SKM-1 treated with dmso at 0.1 percent for 144 hours (cell line): ENCODE measurements at regions not wholly inside any gene's neighbourhood (a gene's known extent, or its start where the extent isn't known, plus 50 kb on each side); places are given as distances from the start of the nearest gene placed in this dataset.
"Not testable (repeated sequence)": the region's sequence is repeated elsewhere in the genome, so short reads cannot be mapped to it uniquely, and the experiment has no call there.

Source experiments
- DNase-seq: peaks from one replicate; lab custom pipeline; 2025; ENCODE audit not compliant: unreplicated experiment; lab: John Stamatoyannopoulos, UW

DNA sequence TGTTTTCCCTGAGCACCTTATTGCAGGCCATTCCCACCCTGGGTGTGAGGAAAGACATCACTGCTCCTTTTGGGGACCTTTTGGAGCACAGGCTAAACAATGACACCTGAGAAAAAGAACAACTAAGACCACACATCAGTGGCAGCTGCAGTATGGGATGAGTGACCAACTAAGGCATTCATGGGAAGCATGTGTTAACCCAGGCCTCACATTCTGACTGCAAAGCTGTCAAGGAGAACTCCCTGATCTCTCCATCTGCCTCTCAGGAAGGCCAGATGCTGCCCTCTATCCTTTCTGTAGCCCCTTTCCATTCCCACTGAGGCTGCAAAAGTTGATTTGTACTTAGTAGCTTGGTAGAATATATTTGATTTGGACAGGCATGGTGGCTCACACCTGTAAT lies 130.5 kb upstream of the FOXN2 start:
- no peak for DNase-seq

DNA sequence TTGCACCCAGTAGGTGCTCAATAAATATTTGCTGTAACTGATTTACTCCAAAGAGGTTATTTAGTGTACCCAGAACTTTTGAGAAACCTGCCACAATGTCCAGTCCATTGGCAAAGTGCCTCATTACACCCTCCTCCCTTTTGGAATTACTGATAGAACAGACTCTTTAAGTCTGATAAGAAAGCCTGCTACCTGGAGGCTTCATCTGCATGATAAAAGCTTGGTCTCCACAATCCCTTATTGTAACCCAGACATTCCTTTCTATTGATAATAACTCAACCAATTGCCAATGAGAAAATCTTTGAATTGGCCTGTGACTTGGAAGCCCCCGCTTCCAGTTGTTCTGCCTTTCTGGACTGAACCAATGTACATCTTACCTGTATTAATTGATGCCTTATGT lies 127.0 kb upstream of the FOXN2 start:
- no peak for DNase-seq

DNA sequence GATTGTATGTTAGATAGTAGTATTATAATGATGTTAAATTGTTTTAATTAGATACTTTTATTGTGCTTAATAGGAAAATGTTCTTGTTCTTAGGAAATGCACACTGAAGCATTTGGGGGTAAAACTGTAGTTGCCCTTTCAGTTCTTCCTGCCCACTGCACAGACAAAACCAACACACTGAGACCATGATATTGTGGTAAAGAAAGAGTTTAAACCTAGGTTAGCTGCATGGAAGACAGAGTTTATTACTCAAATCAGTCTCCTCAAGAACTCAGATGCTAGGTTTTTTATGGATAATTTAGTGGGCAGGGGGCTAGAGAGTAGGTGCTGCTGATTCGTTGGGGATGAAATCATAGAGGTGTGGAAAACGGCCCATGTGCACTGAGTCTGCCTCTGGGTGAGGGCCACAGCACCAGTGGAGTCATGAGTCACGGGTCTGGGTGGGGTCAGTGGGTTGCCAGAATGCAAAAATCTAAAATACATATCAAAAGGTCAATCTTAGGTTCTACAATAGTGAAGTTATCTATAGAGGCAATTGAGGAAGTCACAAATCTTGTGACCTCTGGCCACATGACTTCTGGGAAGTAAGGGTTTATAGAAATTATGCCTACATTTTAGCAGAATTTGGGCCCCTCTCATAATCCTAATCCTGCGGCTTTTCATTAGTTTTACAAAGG lies 124.8 kb upstream of the FOXN2 start:
- no peak for DNase-seq

DNA sequence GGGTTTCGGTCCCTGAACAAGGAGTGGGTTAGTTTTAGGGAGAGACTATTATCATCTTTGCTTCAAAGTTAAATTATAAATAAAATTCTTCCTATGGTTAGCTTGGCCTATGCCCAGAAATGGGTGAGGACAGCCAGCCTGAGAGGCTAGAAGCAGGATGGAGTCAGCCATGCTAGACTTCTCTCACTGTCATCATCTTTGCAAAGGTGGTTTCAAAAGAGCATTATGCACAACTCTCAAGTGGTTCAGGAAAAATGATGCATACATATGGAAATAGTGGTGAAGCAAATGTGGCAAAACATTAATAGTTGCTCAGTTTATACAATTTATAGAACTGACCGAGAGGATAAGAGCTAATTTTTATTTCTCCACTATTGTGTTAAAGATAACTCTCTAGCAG lies 124.3 kb upstream of the FOXN2 start:
- DNase-seq = no peak

DNA sequence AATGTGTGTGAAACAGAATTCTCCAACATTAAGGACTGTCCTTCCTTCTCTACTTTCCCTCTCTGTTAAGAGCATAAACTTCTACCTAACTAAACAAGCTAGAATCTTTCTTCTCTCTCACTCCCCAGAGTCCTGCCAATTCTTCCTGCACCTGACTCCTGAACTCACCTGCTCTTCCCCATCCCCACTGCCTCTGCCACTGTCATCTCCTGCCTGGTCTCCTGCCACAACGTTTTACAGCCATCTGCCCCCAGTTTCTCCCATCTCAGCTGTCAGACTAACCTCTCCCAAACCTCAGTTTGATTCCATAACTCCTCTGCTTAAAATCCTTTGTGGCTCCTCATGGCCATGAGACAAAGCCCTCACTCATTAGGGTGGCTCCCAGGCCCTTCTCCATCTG lies 119.8 kb upstream of the FOXN2 start:
- no peak for DNase-seq

DNA sequence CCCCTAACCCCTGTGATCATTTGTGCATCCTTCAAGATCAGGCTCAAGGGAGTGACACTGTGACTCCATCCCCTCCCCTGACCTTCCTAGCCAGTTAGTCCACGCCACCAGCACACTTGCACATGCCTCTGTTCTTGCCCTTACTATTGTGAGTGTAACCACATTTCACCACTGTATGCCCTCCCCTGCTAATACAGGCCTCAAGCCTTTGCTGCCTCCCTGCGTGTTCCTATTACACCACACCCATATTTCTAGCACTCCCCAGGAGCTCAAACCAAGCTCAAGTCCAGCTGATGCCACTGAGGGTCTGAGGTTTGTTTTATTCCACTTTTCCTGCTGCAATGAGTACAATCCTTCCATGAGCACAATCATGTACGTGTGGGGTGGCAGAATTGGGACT lies 119.3 kb upstream of the FOXN2 start:
- no peak for DNase-seq

DNA sequence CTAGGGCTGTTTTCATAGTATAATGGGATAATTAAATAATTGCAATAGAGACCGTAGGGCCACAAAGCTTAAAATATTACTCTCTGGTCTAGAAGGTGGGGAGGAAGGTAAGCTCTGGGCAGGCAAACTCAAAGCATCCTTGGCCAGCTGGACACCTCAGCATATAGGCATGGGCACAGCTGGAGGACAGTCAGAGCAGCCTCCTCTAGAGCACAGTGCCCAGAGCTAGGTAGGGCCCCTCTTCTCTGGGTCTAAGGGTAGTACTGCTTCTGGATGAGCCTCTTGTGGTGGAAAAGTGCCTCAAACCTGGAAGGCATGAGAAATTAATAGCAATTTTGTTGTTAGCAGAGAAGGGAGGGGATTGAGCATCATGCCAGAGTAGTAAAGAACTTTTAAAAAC lies 116.9 kb upstream of the FOXN2 start:
- no peak for DNase-seq

DNA sequence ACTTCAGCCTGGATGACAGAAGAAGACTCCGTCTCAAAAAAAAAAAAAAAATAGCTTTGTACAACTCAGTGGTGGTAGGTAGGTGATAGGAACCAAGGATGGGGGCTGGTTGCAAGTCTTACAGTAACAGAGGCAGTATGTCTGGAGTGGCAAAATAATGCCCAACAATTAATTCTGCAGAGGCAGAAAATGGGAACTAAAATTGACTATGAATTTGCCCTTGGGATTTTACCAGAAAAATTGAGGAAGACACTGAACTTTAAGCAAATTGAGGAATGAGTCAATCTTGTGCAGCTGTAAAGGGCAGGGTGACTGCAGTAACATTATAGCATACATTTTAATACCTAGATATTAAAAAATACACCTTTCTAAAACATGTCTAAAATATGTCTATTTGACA lies 116.1 kb upstream of the FOXN2 start:
- DNase-seq = peak; percentile 20

DNA sequence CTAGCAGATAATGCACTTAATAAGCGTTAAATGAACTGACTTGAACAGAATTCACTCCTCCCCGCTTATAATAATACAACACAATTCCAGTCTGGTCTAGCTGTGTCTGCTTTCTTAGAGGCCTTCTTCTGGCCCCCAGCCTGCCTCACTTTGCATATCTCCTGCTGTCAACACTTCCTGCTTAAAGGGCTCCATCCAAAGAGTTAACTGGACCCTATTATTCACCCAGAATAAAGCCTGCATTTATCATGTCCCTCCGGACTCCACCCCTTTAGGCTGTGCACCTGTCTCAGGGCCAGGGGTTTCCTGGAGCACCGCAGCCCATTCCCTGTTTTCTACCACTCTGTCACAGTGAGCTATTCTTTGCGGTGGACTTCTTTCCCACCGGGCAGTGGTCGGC lies 115.4 kb upstream of the FOXN2 start:
- DNase-seq = no peak

DNA sequence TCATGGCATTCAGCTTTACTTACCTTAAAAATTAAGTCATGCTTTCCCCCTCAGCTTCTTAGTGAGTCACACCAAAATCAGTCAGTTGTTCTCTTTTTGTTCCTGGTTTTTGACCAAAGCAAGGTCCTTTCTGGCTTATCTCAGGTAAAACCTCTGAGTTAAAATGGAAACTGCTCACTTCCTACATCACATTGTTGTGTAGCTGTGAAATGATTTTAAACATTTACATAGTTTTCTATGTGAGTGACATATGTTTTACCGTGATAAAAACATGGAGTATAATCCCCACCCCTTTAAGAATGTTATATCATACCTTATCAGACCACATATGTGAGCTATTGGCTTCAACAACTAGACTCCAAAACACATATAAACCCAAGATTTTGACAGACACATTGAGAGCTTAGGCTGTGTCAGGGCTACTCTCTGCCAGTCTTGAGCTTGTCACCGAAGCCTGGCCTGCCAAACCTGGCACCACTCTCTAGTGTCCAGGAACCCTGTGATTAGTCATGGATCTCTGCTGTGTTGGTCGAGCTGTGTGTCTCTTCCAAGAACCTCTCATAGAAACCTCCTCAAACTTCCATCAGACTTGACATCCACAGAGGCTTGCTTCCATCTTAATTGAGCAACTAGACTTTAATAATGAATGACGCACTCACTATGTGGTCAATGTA lies 113.7 kb upstream of the FOXN2 start:
- DNase-seq = no peak

DNA sequence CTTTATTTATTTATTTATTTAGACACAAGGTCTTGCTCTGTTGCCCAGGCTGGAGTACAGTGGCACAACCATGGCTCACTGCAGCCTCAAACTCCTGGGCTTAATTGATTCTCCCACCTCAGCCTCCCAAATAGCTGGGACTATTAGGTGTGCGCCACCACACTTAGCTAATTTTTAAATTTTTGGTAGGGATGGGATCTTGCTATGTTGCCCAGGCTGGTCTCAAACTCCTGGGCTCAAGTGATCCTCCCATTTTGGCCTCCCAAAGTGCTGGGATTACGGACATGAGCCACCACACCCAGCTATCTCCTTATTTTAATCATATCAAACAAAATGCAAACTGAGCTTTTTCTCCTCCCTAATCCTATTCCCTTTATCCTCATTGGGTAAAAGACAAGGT lies 113.0 kb upstream of the FOXN2 start:
- DNase-seq = not testable (repeated sequence)

DNA sequence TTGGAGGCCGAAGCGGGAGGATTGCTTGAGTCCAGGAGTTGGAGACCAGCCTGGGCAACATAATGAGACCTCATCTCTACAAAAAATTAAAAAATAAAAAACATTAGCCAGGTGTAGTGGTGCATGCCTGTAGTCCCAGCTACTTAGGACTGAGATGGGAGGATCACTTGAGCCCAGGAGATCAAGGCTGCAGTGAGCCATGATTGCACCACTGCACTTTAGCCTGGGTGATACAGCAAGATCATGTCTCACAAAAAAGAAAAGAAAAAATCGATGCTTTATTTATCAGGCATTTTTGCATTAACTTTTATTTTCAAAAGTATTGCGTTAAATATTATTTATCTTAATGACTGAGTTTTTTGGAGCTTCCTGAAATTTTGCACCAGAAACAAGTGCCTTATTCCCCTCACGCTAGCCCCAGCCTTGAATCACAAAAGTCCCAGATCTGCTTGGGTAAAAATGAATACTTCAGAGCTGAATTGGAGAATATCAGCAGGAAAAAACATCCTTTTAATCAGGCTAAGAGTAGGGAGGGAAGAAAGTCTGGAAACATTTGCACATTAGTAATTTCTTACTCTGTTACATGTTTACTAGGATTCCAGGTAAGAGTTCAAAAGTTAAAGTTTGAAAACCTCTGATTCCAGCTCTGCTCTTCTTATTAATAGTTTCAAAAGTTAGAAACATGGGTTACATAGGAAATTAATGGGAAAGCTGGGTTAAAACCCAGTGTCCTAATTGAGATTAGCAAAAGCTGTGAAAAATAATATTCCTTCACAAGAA lies 111.4 kb upstream of the FOXN2 start:
- no peak for DNase-seq

DNA sequence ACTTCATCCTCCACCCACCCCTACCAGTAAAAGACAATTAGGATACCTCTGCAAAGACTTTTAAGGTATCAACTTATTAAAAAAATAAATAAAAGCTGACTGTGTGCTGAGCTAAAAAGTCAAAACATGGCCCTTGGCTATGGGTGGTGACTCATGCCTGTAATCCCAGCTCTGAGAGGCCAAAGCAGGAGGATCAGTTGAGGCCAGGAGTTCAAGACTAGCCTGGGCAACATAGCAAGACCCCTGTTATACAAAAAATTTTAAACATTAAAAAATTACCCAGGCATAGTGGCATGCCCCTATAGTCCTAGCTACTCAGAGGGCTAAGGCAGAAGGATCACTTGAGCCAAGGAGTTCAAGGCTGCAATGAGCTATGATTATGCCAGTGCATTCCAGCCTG lies 110.8 kb upstream of the FOXN2 start:
- no peak for DNase-seq

DNA sequence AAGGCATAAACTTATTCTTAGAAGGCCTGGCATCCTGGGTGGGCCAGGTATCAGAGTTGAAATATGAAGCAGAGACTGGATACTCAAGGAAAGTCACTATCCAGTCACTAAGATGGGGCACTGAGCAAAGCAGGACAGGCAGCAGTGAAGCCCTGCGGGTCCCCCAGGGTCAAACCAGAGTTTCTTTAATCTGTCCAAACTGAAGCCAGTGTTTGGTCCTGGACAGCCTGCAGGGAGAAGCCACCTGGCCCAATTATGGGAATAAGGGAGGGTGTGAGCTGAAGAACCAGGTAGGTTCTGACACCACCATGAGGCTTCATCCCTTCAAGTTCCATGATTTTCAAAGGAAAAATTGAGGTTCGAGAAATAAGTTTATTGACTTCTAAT lies 109.7 kb upstream of the FOXN2 start:
- DNase-seq = no peak

DNA sequence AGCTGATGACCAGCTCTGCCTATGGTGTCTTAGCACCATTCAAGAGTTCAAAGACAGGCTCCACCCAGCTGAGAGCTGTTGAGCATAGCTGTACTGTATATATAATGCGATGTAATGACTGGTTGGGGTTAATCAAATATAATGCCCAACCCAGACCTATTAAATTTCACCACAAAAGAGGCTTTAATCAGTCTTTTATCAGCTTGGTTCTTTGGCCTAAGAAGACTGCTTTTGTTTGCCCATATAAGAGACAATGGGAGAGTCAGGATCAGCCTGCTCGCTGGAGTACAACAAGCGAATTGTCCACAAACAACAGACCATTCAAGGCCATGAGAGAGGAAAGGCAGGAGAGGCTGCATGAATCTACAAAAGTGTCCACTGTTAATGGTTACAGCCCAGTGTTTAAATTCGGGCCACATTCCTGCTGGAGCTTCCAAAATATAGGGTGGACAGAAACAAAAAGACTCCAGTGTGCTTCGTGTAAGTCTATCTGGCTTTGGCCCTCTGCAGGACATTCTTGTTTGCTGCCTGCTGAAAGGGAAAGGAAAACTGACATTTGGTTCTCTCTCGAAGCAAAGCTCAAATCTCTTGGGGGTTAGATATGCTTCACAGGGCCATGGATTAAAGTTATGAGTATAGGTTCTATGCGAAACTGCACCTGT lies 109.2 kb upstream of the FOXN2 start:
- DNase-seq = no peak

DNA sequence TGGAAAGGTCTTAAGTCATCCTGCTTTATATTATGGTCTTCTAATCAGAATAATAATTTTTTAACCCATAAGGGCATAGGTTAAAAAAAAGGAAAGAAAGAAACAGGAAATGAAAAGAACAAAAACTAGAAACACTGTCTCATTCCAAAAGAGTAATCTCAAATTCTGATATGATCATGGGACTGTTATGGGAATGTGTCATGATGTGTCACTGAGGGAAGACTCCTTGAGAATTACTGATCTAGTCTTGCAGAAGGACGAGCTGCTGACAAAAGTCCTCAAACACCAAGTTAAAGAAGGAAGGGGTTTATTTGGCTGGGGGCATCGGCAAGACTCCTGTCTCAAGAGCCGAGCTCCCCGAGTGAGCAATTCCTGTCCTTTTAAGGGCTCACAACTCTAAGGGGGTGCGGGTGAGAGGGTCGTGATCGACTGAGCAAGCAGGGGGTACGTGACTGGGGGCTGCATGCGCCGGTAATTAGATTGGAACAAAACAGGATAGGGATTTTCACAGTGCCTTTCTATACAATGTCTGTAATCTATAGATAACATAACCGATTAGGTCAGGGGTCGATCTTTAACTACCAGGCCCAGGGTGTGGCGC lies 108.3 kb upstream of the FOXN2 start:
- not testable (repeated sequence) for DNase-seq

DNA sequence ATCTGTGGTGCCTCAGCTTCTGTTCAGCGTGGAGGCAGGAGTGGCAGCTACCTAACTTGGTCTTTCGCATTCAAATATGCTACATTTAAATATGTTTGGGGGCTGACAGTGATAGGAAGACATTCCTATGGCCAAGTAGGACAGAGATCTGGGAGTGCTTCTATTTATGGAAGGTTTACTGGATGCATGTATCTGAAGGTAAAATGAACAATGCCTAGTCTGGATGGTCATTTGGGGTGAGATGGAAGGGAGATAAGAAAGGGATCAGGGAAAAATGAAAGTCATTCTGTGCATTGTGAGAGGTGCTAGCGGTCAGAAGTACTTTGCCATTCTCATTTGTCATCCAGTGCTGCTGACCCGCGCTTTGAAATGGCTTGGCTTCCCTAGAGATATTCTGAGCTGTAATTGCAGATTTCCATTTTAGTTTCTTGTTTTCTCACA lies 107.3 kb upstream of the FOXN2 start:
- no peak for DNase-seq

DNA sequence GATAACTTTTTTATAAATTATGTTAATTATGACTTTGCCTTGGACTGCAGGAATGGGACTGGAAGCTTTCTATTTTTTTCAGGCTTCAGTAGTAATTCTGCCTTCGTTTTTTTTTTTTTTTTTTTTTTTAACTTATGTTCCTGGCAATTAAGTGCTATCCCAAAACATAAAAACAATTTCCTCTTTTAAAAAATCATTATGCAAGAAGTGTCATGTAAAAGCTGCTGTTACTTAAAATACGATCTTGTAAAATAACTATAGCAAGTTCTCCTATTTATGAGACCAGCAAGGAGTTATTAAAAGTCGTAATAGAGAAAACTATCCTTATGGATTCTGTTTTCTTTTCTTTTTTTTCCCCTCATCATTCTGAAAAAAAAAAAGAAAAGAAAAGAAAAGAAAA lies 106.6 kb upstream of the FOXN2 start:
- no peak for DNase-seq

DNA sequence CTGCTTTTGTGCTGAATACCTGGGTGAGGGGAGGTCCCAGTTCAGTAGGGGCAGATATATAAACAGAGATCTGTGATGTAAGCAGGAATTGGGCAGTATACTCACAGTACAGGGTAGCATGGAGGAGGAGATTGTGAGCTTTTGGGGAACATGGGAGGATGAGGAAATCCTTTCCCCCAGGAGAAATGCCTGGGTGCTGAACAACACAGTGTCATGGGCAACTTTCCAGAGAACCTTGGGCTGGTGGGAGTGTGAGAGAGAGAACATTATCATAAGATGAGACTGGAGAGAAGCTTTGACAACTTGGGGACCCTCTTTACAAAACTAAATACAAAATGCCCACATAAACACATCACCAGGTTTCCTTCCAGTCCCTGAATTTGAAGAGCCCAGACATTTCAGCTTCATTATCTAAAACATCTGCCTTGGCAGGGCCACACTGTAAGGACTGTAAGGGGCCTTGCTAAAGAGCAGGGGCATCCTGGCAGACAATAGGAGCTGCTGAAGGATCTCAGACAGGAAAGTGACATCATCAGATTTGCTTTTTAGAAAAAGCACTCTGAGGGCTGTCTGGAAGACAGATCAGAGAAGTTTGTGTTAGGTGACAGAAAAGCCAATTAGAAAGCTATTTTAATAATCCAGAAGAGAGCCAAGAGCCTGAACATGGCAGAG lies 105.1 kb upstream of the FOXN2 start:
- DNase-seq = no peak

DNA sequence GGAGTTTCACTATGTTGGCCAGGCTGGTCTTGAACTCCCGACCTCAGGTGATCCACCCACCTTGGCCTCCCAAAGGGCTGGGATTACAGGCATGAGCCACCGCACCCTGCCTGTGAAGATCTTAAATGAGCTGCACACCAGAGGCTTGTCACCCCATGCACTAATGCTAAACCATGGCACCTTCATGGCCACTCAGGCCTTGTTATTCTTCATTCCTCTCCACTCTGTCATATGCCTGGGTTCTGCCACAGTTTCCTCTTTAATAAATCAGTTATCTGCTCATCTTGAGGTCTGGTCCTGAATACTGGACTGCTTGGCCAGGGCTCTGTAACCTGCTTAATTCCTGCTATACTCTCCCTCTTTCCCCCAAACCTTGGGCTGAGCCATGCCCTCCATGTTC lies 104.3 kb upstream of the FOXN2 start:
- no peak for DNase-seq

DNA sequence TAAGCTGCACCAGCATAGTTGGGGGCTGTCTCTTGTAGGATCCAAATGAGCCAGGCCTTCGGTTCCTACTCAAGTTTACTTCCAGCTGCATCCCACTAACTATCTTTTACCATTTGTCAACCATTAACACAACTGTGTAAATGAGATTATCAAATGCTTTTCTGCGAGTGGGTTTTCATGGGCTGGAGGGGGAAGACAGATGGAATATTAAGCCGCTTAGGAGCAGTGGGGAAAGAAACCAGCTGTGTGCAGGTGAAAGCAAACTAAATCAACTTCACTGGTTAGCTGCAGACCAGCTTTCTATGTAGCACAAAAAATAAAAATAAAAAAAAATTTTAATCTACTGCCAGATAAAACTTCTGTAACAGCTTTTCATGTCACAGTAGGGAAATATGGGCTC lies 100.8 kb upstream of the FOXN2 start:
- no peak for DNase-seq
